Panc1 (cell line): ENCODE measurements at regions not wholly inside any gene's neighbourhood (a gene's known extent, or its start where the extent isn't known, plus 50 kb on each side); places are given as distances from the start of the nearest gene placed in this dataset.

ENCODE experiments used
- ATAC-seq: fragments of 200-7000 bp; cut with Tn5 transposase; 2 replicates; pipeline ENCODE4 v1.9.1; 2020; ENCODE audit warnings: mild to moderate bottlenecking, moderate library complexity
- BruUV-seq: library from RNA; stranded (reverse); fragments of 400-500 nt; replicated peaks from 2 replicates; lab custom pipeline; 2021; lab: Mats Ljungman, UMichigan
- CTCF ChIA-PET: fragments of 300-600 bp; sonication (Branson Sonifier 250); formaldehyde crosslinking; loops from one replicate; lab custom pipeline; 2022; ENCODE audit warnings: antibody characterized with exemption; lab: Charles Lee
- POLR2A ChIA-PET: fragments of 300-600 bp; sonication (Branson Sonifier 250); formaldehyde crosslinking; loops from one replicate; lab custom pipeline; 2022; ENCODE audit warnings: antibody characterized with exemption; lab: Charles Lee
- DNase-seq: peaks from one replicate; pipeline ENCODE4 v3.0.0-alpha.2; 2010; ENCODE audit warnings: low read depth, low spot score
- H3K27ac ChIP-seq: 2 replicates; pipeline ENCODE4 v1.5.1; 2011; ENCODE audit warnings: mild to moderate bottlenecking, low read length, inconsistent platforms
- H3K27me3 ChIP-seq: fragments of 200-500 bp; sonication (Bioruptor generic); 2 replicates; pipeline ENCODE4 v1.6.0; 2014; ENCODE audit warnings: low read length, inconsistent platforms; ENCODE audit not compliant: control insufficient read depth, insufficient read depth
- H3K36me3 ChIP-seq: fragments of 200-500 bp; sonication (Bioruptor generic); 2 replicates; pipeline ENCODE4 v1.5.1; 2014; ENCODE audit warnings: inconsistent platforms, mild to moderate bottlenecking, low read length, moderate library complexity; ENCODE audit not compliant: control insufficient read depth, insufficient read depth
- H3K4me1 ChIP-seq: 2 replicates; pipeline ENCODE4 v1.5.1; 2011; ENCODE audit warnings: inconsistent platforms, mild to moderate bottlenecking, low read length, moderate library complexity; ENCODE audit not compliant: control insufficient read depth, insufficient read depth
- H3K4me3 ChIP-seq, 2 experiments: 2 replicates each; pipeline ENCODE4 v1.5.1; 2011 to 2012; ENCODE audit warnings: low read depth in 2 of 2, low read length in 2 of 2, mild to moderate bottlenecking in 2 of 2, inconsistent platforms in 1 of 2, moderate library complexity in 1 of 2
- H3K9me3 ChIP-seq: fragments of 200-500 bp; sonication (Bioruptor generic); 2 replicates; pipeline ENCODE4 v1.5.1; 2014; ENCODE audit warnings: low read depth, mild to moderate bottlenecking, inconsistent platforms, low read length, moderate library complexity; ENCODE audit not compliant: control insufficient read depth, insufficient read depth
- POLR2AphosphoS5 ChIP-seq: IDR thresholded peaks from 2 replicates; pipeline ENCODE4 v1.6.1; 2012; ENCODE audit warnings: mild to moderate bottlenecking, low read depth, low read length, moderate library complexity
- SIN3A ChIP-seq: IDR thresholded peaks from 2 replicates; pipeline ENCODE4 v1.6.1; 2012; ENCODE audit warnings: low read depth, mild to moderate bottlenecking, low read length, moderate library complexity, borderline replicate concordance; ENCODE audit not compliant: insufficient read depth
- TCF7L2 ChIP-seq: IDR thresholded peaks from 2 replicates; pipeline ENCODE4 v1.6.1; 2011; ENCODE audit warnings: mild to moderate bottlenecking, low read depth, low read length, inconsistent platforms
- in situ Hi-C: cut with HindIII; loops from 2 replicates; pipeline ENCODE4 v1.10.0; 2016; ENCODE audit warnings: low sequenced_read_pairs, low pct_unique_long_range_greater_than_20kb
- intact Hi-C: fragments of 100-400 bp; cut with micrococcal nuclease; formaldehyde crosslinking; loops from one replicate; pipeline ENCODE4 v1.10.0; 2022; ENCODE audit not compliant: unreplicated experiment
- TF ChIP-seq, protein P1 (sequence below), 2 experiments: IDR thresholded peaks; 2 replicates each; pipeline ENCODE4 v1.6.1; 2011 to 2012; ENCODE audit warnings: low read depth in 2 of 2, control low read depth in 1 of 2, low read length in 1 of 2, mild to moderate bottlenecking in 1 of 2, moderate library complexity in 1 of 2; ENCODE audit not compliant: insufficient read depth in 1 of 2
- TF ChIP-seq, protein P2 (sequence below): fragments of 450-650 bp; IDR thresholded peaks from 2 replicates; pipeline ENCODE4 v1.5.1; 2017; ENCODE audit warnings: mild to moderate bottlenecking

DNA sequence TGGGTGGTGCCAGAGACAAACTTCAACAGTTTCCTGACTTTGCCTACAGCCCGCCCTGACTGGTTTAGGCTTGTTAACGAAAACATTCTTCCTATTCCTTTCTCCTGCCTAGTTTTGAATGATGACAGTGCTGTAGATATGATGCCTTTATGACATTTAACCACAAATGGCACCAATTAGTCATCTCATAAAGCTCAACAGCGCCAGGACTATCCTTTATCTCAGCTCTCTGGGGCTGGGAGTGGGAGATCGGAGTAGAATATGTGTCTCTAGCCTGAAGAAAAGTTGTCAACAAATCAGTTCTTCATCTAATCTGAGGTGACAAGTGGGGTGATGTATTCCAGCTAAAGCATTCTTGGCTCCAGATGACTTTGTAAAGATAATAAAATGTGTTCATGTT is 64.6 kb upstream of the SH3RF1 start:
- ChIA-PET CTCF (no interaction called here), POLR2A (no interaction called here)
- no TSS peak for BruUV-seq
- in situ Hi-C loops = no loop called here
- intact Hi-C loops = no loop called here
- DNase-seq (no peak), ATAC-seq (no peak)
- Histone ChIP-seq H3K4me1 (no peaks in the 10 kb centered on the region), H3K9me3 (no peaks in the 10 kb centered on the region), H3K4me3 (no peak overlapping the region), H3K27ac (no peak overlapping the region), H3K27me3 (no peaks in the 10 kb centered on the region), H3K36me3 (no peaks in the 10 kb centered on the region)
- TF ChIP-seq TCF7L2 (no peak), POLR2AphosphoS5 (no peak), SIN3A (no peak)
- TF ChIP-seq, protein P1, sequence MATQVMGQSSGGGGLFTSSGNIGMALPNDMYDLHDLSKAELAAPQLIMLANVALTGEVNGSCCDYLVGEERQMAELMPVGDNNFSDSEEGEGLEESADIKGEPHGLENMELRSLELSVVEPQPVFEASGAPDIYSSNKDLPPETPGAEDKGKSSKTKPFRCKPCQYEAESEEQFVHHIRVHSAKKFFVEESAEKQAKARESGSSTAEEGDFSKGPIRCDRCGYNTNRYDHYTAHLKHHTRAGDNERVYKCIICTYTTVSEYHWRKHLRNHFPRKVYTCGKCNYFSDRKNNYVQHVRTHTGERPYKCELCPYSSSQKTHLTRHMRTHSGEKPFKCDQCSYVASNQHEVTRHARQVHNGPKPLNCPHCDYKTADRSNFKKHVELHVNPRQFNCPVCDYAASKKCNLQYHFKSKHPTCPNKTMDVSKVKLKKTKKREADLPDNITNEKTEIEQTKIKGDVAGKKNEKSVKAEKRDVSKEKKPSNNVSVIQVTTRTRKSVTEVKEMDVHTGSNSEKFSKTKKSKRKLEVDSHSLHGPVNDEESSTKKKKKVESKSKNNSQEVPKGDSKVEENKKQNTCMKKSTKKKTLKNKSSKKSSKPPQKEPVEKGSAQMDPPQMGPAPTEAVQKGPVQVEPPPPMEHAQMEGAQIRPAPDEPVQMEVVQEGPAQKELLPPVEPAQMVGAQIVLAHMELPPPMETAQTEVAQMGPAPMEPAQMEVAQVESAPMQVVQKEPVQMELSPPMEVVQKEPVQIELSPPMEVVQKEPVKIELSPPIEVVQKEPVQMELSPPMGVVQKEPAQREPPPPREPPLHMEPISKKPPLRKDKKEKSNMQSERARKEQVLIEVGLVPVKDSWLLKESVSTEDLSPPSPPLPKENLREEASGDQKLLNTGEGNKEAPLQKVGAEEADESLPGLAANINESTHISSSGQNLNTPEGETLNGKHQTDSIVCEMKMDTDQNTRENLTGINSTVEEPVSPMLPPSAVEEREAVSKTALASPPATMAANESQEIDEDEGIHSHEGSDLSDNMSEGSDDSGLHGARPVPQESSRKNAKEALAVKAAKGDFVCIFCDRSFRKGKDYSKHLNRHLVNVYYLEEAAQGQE (IDR thresholded peaks at IDR 0.05; ENCODE audit: insufficient read depth in 1 of 2, low read depth in 2 of 2, low read length in 1 of 2) = no peak
- TF ChIP-seq, protein P2, sequence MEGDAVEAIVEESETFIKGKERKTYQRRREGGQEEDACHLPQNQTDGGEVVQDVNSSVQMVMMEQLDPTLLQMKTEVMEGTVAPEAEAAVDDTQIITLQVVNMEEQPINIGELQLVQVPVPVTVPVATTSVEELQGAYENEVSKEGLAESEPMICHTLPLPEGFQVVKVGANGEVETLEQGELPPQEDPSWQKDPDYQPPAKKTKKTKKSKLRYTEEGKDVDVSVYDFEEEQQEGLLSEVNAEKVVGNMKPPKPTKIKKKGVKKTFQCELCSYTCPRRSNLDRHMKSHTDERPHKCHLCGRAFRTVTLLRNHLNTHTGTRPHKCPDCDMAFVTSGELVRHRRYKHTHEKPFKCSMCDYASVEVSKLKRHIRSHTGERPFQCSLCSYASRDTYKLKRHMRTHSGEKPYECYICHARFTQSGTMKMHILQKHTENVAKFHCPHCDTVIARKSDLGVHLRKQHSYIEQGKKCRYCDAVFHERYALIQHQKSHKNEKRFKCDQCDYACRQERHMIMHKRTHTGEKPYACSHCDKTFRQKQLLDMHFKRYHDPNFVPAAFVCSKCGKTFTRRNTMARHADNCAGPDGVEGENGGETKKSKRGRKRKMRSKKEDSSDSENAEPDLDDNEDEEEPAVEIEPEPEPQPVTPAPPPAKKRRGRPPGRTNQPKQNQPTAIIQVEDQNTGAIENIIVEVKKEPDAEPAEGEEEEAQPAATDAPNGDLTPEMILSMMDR = no peak

DNA sequence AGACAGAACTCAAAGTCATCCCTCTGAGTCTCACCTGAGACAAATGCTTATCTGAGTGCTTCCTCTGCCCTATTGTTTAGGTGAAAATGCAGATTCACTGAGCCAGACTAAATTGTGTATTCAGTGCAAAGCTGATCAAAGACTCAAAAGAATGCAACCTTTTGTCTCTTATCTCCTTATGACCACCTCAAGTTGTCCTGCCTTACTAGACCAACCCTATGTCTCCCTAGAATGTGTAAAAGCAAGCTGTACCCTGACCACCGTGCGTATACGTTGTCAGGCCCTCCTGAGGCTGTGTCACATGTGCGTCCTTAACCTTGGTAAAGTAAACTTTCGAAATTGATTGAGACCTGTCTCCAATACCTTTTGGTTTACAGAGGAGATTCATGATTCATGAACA is 63.6 kb upstream of the SH3RF1 start:
- no peak overlapping the region for H3K27ac ChIP-seq
- H3K27me3 ChIP-seq = no peaks in the 10 kb centered on the region
- ChIA-PET CTCF (no interaction called here), POLR2A (no interaction called here)
- intact Hi-C loops (no loop called here), in situ Hi-C loops (no loop called here)
- no TSS peak for BruUV-seq
- no peak for DNase-seq
- H3K36me3 ChIP-seq = no peaks in the 10 kb centered on the region
- H3K9me3 ChIP-seq = no peaks in the 10 kb centered on the region
- ATAC-seq = no peak
- no peak overlapping the region for H3K4me3 ChIP-seq
- H3K4me1 ChIP-seq = no peaks in the 10 kb centered on the region
- TF ChIP-seq TCF7L2 = no peak
- TF ChIP-seq, protein P2 = no peak
- TF ChIP-seq, protein P1 (IDR thresholded peaks at IDR 0.05; ENCODE audit: insufficient read depth in 1 of 2, low read depth in 2 of 2, low read length in 1 of 2) = no peak
- TF ChIP-seq SIN3A = no peak
- no peak for TF ChIP-seq POLR2AphosphoS5
